ENCODE measurements at regions not wholly inside any gene's neighbourhood (a gene's known extent, or its start where the extent isn't known, plus 50 kb on each side); places are given as distances from the start of the nearest gene placed in this dataset.
A peak's percentile ranks its signal among the peaks of the same experiment; 100 is the strongest.
"Not testable (repeated sequence)": the region's sequence is repeated elsewhere in the genome, so short reads cannot be mapped to it uniquely, and the experiment has no call there.

DNA sequence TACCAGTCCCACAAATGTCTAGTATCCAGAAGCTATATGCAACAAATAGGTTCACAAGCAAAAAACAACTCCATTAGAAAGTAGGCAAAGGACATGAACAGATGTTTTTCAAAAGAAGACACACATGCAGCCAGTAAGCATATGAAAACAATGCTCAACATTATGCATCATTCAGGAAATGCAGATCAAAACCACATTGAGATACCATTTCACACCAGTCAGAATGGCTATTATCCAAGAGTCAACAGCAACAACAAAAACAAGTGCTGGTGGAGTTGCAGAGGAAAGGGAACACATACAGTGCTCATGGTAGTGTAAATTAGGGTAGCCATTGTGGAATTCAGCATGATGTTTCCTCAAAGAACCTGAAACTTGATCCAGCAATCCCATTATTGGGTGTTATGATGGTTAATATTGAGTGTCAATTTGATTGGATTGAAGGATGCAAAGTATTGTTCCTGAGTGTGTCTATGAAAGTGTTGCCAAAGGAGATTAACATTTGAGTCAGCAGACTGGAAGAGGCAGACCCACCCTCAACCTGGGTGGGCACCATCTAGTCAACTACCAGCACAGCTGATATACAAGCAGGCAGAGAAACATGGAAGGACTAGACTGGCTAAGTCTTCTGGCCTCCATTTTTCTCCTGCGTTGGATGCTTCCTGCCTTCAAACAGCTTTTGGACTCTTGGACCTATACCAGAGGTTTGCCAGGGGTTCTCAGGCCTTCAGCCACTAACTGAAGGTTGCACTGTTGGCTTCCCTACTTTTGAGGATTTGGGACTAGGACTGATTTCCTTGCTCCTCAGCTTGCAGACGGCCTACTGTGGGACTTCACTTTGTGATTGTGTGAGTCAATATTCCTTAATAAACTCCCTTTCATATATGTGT is 218.4 kb upstream of the SEMA3D start:
- DNase-seq: peak; percentile 17

DNA sequence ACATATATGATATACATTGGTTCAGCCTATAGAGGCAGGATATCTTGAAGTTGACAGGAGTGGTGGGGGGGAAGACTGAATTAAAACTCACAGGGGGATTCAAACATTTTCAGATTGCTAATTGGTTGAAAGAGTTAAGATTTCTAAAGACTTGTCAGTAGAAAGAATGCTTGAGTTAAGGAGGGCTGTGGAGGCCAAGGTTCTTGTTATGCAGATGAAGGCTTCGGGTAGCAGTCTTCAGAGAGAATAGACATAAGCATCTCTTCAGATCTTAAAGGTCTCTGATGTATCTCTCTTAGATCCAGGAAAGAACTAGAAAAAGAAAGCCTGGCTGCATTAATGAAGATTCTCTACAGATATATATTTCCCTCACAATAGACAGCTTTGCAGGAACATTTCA is 209.8 kb upstream of the SEMA3D start:
- no peak for DNase-seq

DNA sequence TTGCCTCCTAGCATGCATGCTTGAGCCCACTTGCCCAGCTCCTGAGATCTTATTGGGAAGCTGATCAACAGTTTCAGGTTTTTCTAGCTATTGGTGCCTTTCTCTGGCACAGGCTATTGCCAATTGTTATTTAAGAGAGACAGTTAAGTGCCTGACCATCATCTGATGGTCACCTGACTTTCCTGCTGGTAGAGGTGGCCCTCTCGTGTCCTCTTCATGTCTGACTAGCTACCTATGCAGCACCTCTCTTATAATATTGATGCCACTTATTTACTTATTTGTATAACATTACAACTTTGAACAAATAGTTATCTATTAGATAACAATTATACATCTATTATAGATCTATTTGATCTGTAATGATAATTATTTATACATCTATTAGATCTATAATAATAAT is 205.9 kb upstream of the SEMA3D start:
- no peak for DNase-seq

DNA sequence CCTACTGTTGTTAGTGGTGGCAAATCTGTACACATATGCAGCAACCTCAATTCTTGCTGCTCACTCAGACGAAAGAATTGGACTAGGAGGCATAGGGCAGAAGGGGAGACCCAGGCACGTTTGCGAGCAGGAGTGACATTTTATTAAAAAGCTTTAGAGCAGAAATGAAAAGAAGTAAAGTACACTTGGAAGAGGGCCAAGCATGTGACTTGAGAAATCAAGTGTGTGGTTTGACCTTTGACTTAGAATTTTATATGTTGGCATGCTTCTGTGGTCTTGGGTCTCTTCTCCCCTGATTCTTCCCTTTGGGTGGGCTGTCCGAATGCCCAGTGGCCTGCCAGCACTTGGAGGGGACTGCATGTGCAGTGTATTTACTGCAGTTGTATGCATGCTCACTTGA is 205.5 kb upstream of the SEMA3D start:
- DNase-seq: no peak

DNA sequence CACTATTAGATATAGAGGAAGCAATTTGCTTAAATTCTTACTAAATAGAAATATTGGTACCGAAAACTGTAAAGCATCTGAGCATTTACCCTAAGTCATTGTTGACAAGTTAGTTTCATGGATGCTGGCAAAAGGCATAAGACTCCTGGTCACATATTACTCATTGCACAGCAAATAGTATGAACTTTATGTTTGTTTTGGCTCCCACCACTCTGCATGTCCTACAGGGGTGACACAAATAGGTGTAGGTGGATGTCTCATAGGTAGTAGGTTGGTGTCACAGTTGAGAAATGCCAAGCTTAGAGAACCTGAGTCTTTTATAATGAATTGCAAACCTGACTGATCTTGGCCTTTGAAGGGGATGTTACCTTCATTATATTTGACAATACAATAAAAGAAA is 199.6 kb upstream of the SEMA3D start:
- DNase-seq: no peak

DNA sequence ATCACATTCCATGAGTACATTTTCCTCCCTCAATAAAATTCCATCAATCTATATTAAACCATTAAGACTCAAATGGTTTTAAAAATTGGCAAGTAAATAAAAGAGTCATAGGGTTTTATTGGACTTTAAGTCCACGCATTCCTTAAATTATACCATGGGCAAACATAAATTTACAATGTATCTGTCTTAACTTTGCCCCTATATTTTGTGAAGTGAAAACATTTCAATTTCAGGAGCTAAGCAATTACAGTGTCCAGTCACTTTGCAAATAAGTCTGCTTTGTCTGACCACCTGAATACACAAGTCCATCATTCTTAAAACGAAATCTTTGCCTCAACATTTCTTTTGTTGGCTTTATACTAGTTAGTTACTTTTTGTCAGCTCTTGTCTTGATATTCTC is 197.5 kb upstream of the SEMA3D start:
- no peak for DNase-seq

DNA sequence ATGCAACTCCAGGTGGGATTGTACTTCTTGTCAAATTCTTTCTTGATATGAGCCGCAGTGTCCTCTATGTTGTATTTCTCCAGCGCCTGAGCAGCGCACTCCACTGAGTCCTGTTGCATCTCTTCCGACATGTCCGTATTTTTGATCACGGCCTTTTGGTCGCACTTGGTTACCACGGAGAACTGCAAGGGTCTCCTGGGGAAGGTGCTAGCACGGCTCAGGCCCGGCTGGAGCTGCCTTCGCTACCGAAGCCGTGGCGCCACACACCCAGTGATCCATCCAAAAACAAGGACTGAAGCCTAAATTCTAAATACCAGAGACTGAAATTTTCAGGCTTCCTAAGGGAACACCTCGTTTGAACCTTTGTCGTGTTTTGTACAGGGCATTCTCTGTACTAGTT is 194.4 kb upstream of the SEMA3D start:
- DNase-seq: no peak

DNA sequence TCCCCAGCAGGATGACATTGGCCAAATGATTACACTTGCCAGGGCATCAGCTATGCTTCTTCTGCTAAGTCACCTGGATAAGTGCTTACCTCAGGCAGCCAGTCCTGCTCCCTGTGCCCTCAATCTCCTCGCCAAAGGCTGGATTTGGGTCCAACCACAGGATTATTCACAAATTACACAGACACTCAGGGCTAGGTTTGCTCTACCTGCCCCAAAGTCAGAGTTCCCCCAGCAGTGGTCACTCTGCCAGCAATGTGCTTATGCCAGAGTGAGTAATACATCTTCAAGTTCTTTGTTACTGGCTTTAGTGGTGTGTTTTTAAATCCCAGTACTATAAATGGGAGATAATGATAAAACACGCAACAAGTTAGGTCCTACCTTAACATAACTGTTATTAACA is 189.7 kb upstream of the SEMA3D start:
- no peak for DNase-seq

DNA sequence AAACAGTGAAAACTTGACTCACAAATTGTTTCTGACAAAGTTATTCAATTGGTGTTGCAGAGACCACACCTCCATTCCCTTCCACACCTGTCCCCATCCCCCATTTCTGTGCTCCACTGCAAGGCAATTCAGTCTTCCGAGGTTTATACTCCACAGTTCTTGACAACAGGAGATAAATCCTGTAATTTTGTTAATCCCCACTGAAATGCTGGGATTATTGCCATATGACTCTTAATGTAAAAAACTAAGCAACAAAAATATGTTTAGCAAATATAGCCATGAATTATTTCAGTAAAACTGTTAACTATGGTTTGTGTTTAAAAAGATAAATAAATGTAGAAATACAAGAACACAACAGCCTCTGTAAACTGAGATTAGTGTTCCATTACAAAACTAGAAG is 170.1 kb upstream of the SEMA3D start:
- no peak for DNase-seq

DNA sequence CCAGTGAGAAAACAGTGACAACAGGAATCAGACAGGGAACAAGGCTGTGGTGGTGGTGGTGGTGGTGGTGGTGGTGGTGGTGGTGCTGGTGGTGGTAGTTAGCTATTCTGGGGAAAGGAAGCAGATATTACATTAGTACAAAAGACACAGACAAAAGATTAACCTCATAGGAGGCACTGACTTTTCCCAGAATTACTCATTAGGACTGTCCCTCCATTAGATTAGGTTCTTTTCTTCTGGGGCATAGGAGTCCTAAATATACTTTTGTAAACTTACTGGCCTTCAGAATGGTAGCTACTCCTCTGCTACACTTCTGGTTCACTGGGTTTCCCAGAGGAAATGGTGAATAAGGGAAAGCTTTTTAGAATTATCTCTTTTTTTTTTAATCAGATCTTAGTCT is 156.6 kb upstream of the SEMA3D start:
- no peak for DNase-seq

DNA sequence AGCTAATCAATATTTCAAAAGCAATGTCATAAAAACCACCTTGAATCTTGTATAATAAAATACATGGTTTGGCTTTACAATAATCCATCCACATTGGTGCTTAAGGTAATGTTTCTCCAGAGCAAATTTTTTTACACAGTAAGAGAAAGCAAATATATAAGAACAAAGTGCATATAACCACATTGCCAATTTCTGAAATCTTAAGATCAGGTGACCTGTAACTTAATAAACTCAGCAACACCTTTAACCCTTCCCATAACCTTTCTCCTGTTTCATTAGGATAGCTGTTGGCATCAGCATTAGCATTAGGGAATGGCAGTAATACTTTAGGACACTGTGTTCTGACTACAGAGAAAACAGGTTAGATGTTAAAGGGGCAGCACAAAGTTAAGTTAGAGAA is 155.9 kb upstream of the SEMA3D start:
- DNase-seq: no peak

DNA sequence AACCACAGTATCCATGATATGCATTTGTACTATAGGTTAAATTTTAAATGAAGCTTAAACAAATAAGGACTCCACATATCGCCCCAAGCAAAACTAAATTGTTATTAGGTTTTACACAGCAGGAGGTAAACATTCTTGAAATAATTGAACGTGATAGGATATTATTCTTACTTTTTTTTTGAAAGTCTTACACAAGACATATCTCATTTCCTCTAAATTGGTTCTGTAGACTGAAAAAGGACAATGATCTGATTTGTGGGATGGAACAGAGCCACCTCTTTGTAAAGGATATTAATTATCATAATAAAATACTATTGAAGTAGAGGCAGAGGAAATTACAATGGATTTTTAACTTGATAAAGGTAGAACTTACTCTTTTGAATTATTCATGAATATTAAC is 155.1 kb upstream of the SEMA3D start:
- DNase-seq: no peak

DNA sequence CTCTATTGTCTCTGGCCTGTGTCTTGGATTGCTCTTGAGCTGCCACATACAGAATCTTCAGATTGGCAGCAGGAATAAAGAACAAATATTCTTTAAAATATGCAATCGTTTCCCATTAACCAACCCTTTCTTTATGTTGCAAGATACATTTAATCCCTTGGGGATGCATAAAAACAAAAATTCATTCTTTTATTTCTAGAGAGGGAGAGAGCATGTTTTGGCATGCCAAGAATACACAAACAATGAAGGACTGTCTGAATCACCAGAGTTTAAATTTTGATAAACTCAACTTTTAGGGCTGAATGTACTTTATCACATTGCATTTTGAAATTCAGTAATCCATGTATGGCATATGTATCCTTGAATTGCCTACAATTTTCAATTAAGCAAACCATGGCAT is 154.3 kb upstream of the SEMA3D start:
- DNase-seq: no peak

DNA sequence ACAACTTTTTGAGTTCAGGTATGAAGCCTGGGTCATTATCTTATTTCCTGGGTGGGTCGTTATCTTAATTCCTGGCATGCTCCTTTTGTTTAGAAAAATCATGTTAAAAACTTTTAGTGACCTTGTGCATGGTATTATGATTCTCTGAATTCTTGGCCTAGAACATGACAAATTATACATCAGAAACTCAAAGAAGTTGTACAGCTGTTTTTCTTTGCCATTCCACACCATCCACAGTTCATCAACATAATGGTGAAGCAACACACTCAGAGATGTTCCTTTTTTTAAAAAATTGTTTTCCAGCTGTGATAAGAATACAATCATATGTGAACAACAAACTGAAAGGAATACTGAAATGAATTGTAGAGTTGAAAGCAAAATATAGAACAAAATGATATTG is 149.2 kb upstream of the SEMA3D start:
- no peak for DNase-seq

DNA sequence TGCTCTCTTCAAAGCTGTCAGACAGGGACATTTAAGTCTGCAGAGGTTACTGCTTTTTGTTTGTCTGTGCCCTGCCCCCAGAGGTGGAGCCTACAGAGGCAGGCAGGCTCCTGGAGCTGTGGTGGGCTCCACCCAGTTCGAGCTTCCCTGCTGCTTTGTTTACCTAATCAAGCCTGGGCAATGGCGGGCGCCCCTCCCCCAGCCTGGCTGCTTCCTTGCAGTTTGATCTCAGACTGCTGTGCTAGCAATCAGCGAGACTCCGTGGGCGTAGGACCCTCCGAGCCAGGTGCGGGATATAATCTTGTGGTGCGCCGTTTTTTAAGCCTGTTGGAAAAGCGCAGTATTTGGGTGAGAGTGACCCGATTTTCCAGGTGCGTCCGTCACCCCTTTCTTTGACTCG is 148.3 kb upstream of the SEMA3D start:
- not testable (repeated sequence) for DNase-seq

DNA sequence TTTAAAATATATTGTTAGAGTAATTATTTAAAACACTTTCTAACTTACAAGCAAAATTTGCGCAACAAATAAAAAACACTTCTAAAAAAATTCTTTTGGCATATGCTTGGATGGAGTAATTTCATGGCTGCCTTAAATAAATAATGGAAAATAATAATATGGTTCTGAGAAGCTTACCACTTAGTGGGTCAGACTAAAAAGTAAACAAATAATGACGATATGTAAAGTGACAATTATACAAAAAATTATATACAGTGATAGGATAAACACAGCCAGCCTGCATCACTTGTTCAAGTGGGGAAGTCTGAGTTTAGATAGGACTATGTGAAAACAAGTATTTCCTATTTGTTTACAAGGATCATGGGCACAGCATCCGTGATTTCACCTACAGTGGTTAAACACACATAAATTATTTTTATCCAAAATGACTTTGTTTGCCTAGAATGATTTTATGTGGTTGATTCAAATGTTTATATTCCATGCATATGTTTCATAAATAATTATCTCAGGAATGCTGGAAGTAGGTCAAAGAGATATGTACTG is 141.7 kb upstream of the SEMA3D start:
- DNase-seq: no peak

DNA sequence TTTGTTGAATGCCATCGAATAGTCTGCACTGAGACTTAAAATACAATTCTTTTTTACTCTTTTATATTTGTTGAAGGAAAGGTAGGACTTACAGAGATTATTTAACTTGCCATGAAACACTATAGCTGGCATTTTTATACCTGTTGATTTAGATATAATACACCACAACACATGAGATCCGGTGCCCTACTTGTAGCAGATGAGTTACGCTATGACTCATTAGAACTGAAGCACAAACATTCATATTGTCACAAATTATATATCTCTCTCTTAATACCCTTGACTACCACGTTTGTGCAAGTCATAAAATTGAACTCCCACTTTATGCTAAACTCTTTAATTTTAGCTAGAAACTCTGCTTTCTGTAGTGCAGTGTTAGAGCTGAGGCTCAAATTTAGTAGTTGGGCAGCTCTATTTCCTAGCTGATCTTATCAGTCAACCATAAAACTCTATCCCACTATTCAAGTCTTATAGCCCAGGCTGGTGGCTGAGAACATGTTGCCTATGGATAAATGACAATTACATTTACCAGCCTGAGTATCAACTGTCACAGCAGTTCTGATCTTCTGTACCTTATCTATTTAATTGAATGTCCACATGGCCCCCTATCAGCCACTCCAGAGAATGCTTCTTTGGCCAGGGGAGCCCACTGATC is 137.4 kb upstream of the SEMA3D start:
- no peak for DNase-seq

DNA sequence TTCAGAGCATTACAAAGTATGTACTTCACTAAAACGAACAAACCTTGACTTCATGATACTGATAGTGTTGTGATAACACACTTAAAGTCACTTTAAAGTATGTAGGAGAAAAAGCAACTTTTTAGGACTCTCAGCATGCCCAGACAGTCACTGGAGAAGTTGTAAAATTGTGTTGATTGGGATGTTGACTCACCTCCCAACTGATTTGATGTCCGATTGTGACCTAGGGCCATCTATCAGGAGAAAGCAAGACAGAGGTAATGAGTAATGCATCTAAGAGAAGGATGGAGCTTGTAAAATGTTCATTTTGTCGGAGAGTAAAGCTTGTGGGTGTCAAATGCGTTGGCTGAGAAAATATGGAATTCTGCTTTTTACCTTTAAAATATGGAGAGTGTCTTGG is 135.4 kb upstream of the SEMA3D start:
- no peak for DNase-seq

DNA sequence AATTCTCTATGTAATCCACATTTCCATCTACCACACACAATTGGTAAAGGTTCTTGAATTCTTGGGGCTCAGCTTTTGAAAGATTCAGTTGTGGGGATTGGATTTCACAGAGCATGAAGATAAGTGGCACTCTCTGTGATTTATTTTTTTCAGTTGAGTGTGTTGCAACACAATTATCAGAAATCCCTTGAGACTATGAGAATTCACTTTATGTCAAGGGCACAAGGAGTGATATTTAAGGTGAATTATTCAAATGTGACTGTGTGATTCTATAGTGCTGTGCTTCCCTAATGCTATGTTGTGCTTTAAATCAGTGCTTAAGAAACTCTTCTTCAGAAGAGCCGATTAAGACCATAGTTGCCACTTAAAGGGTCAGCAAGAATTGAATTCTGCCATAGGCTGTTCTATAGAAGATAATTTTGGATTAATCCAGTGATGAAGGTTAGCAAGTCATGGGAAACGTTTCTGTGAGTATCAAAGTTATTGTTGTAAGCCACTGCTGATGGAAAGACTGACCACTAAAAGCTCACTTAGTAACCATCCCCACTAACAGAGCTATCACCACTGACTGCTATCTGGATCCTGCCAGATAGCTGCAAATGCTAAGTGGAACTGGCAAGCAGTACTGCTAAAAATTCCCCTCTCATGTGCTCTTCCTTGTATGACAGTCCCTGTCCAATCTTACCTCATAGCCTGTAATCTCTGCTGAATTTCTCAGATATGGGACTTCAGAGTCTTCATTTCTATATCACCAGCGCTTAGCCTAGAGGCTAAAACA is 134.0 kb upstream of the SEMA3D start:
- no peak for DNase-seq

DNA sequence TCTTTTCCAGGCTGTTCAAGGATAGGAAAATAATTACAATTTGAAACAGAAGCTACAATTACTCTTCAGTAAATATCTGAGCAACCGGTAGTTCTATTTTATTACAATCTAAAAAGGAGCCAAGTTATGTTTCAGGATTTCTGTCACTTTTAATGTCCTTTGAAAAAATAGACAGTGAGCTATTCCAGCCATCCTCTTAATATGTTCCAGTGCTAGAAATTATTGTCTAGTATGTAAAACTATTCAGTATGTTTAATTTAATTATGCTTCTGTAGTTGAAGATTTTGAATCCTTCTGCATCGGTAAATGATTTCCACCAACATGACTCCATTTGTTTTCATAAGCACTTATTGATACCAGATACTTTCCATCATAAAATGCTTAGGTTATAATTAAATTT is 129.6 kb upstream of the SEMA3D start:
- no peak for DNase-seq

DNA sequence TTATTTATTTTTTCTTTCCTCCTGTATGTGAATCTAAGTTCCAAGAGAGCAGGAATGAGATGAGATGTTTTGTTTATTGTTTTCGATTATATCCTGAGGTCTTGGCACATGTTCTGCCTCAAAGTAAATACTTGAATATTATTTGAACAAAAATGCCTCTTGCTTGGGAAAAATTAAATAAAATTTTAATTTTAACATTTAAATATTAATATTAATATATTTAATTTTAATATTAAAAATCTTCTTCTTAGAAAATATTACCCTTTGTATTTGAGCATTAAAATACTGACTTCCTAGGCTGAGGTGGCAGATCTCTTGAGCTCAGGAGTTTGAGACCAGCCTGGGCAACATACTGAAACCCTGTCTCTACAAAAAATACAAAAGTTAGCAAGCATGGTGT is 123.4 kb upstream of the SEMA3D start:
- no peak for DNase-seq

DNA sequence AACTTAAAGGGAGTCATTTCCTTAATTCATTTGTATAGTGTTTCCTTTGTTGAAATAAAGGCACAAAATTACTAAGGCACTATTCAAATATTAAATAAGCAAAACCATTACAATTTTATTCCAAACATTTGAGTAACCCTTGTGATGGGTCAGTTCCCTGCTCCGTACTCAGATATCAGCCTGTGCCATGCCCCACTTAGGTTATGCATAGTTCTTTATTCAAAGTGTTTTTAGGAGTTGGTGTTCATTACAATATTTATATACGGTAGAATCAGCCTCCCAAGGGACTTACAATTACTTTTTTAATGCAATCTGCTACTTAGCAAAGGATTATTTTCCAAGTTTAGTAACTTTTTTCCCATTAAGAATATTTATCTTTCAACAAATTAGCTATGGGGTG is 119.3 kb upstream of the SEMA3D start:
- DNase-seq: no peak

DNA sequence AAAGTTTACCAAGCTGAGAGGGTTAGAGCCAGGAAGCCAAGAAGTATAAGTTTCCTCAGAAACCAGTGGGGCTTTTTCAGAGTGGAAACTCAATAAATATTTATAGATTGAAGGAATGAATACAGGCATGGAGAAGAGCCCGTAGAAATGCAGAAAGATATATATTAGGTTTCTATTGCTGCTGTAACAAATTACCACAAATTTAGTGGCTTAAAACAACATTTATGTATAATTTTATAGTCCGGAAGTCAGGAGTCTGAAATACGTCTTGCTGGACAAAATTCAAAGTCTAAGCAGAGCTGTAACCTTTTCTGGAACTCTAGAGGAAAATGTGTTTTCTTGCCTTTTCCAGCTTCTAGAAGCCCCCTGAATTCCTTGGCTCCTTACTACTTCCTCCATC is 107.3 kb upstream of the SEMA3D start:
- no peak for DNase-seq
